ENCODE measurements at regions not wholly inside any gene's neighbourhood (a gene's known extent, or its start where the extent isn't known, plus 50 kb on each side); places are given as distances from the start of the nearest gene placed in this dataset.
A peak's percentile ranks its signal among the peaks of the same experiment; 100 is the strongest.

DNA sequence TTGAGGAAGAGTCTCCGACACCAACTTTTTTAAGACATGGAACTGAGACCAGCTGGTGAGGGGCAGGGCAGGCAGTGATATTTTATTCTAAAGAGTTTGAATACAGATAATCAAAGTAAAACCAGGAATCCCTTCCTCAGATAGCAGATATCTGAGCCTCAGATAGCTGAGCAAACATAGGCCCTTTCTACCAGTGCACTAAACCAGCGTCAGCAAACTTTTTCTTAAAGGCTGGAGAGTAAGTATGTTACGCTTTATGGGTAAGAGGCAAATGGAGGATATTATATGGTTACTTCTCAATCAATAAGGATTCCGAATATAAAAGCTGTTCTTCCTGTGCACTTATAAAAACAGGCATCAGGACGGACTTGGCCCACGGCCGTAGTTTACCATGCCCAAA lies 73.9 kb downstream of the WNT5A start:
- Mint-ChIP-seq H3K36me3 (peaks cover 0 to 3% (median 0%) of the 10 kb centered on the region in 3 donors), H3K27me3 (peaks cover 0 to 6% (median under 1%) of the 10 kb centered on the region in 5 donors), H3K4me1 (no peaks in the 10 kb centered on the region), H3K4me3 (no peak overlapping the region), H3K9me3 (peaks cover 0 to 36% (median 12%) of the 10 kb centered on the region in 9 donors), H3K27ac (no peak overlapping the region)
- POLR2A ChIA-PET, result no interaction called here
- DNase-seq (no peak), ATAC-seq (no peak)

DNA sequence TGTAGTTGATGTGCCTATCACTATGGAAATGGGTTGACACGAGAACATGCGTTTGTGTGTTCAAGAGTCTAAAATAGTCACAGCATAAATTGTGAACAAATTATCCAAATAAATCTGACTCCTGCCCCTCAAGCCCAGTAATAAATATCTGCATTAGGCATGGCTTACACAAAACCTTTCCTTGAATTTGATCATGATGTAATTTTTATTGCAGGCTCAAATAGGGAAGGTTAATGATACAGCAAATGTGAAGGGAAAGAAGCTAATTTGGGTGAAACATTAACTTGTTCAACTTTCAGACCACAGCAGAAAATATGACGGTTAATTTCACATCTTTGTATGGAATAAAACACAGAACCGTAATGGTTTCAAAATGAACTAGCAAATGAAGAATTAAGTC lies 74.6 kb downstream of the WNT5A start:
- POLR2A ChIA-PET, result no interaction called here
- no peak for DNase-seq
- Mint-ChIP-seq H3K36me3 (no peaks in the 10 kb centered on the region), H3K27ac (no peak overlapping the region), H3K4me1 (no peaks in the 10 kb centered on the region), H3K4me3 (no peak overlapping the region), H3K9me3 (peaks cover 0 to 36% (median 6%) of the 10 kb centered on the region in 9 donors), H3K27me3 (peaks cover 0 to 6% (median 0%) of the 10 kb centered on the region in 5 donors)
- no peak for ATAC-seq

DNA sequence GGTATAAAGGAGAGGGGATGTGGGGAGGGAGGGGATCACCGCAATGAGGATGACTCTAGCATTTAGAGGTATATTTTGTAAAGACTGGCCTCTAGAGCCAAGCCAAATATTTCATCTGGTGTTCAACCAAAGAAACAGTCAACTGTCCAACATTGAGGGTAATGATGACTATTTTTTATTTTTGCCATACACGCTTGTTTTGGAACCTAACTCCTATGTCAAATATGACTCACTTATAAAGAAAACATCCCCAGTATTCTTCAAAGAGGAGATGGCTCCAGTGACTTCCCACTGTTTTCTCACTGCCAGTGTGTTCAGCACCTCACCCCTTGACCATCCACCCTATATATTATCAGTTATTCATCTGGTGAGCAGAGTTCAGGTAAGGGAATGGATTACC lies 77.3 kb downstream of the WNT5A start:
- Mint-ChIP-seq H3K9me3 (peaks cover 2 to 19% (median 10%) of the 10 kb centered on the region in 9 donors), H3K27ac (peak overlapping the region in 1 of 10 donors; percentile 10), H3K36me3 (no peaks in the 10 kb centered on the region), H3K4me3 (no peak overlapping the region), H3K27me3 (peaks cover 0 to 6% (median 0%) of the 10 kb centered on the region in 5 donors), H3K4me1 (no peaks in the 10 kb centered on the region)
- no peak for DNase-seq
- POLR2A ChIA-PET, result no interaction called here
- no peak for ATAC-seq

DNA sequence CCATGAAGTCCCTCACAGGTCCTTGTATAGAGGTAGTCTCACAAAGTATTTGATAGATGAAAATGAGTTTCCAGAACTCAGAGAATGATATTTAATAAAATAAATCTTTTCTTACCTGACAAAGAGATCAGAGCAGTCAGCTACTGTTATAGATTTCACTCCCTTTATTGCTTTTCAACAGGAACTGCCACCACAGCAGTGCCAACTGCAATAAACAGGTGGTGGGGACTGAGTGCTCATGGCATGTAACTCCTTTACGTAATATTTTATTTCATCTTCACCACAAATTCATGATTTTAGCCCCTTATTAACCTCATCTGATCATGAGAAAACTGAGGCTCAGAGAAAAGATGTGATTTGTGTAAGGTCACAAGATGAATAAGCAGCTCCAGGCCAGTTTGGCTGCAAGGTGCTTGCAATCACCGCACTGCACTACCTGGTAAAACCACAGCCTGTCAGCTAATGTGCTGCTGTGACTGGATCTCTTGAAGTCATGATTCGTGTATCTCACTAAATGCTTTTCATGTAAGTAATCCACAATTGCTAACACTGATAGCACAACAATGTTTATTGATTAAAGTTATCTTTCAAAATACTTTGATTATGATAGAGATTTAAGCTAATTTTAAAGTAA lies 78.8 kb downstream of the WNT5A start:
- DNase-seq (no peak), ATAC-seq (no peak)
- Mint-ChIP-seq H3K4me1 (no peaks in the 10 kb centered on the region), H3K27ac (no peak overlapping the region), H3K4me3 (no peak overlapping the region), H3K36me3 (no peaks in the 10 kb centered on the region), H3K27me3 (peaks cover 0 to 5% (median 0%) of the 10 kb centered on the region in 5 donors), H3K9me3 (peaks cover 0 to 19% (median 8%) of the 10 kb centered on the region in 9 donors)
- POLR2A ChIA-PET, result no interaction called here

DNA sequence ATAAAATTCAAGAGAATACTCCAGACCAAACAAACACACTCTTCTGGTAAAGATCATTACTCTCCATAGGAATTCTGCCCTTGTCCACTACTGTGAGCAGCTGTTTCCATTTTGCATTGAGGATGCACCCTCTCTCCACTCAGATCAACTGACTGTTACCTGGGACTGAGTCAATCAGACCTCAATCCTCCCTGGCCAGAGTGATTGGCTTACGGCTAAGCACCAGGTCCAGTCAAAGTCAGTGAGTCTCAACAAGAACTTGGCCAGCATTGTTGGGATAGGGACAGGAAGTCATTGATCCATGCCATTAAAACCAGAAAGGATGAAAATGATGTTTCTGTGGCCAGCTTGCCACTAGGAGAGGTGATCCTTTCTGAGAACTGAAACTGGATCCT lies 79.7 kb downstream of the WNT5A start:
- no peak overlapping the region for H3K27ac Mint-ChIP-seq
- ATAC-seq, result no peak
- H3K27me3 Mint-ChIP-seq, result peaks cover 0 to 7% (median 0%) of the 10 kb centered on the region in 5 donors
- no peak for DNase-seq
- H3K4me3 Mint-ChIP-seq, result no peak overlapping the region
- no peaks in the 10 kb centered on the region for H3K4me1 Mint-ChIP-seq
- H3K36me3 Mint-ChIP-seq, result no peaks in the 10 kb centered on the region
- H3K9me3 Mint-ChIP-seq, result peaks cover 0 to 19% (median 8%) of the 10 kb centered on the region in 9 donors
- POLR2A ChIA-PET, result no interaction called here

DNA sequence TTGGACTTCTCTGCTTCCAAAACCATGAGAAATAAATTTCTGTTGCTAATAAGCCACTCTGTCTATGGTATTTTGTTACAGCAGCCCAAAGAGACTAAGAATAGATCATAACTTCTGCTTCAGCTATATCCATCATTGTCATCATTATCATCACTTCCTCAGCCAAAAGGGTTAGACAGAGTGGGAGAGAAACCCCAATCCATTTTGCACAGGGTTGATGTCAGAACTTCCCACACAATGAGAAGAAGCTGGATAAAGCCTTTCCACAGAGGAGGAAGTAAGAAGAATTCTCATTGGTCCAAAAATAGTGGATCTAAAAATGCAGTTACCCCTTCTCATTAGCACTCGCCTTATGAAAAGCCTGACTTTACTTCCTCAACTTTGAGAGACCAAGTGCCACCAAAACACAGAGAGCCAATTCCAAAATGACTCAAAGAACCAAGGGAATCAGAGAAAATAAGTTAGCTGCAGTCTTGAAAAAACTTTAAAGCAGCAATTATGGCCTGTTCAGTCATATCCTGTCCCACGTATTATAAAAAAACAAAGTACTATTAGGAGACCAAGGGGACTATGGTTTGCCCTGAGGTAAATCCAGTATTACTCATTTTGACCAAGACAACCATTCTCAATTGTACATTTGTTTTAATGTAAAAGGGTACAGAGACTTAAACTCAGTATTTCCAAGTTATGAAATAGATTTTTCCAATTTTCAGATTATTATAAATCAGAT lies 80.2 kb downstream of the WNT5A start:
- ATAC-seq, result no peak
- no peak overlapping the region for H3K4me3 Mint-ChIP-seq
- H3K27ac Mint-ChIP-seq, result no peak overlapping the region
- H3K9me3 Mint-ChIP-seq, result peaks cover 0 to 18% (median 8%) of the 10 kb centered on the region in 9 donors
- POLR2A ChIA-PET, result no interaction called here
- H3K4me1 Mint-ChIP-seq, result no peaks in the 10 kb centered on the region
- H3K27me3 Mint-ChIP-seq, result peaks cover 0 to 7% (median 0%) of the 10 kb centered on the region in 5 donors
- H3K36me3 Mint-ChIP-seq, result no peaks in the 10 kb centered on the region
- DNase-seq, result no peak

DNA sequence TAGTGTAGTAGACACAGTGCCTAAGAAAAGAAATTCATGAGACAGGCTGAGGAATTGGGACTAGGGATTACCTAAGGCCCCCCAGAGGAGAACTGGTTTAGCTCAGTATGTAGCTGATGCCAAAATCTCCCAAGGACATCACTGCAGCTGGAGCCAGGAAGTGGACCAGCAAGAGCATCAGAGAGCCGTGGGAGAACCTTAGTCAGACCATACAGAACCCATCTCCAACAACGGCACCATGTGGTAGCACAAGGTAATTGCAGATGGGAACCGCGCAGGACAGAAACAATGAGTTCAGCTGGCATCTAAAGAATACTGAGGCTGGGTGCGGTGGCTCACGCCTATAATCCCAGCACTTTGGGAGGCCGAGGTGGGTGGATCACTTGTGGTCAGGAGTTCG lies 81.7 kb downstream of the WNT5A start:
- Mint-ChIP-seq H3K4me3 (no peak overlapping the region), H3K27me3 (peaks cover 0 to 4% (median 0%) of the 10 kb centered on the region in 5 donors), H3K27ac (no peak overlapping the region), H3K4me1 (no peaks in the 10 kb centered on the region), H3K36me3 (no peaks in the 10 kb centered on the region), H3K9me3 (peaks cover 0 to 15% (median 5%) of the 10 kb centered on the region in 9 donors)
- POLR2A ChIA-PET, result no interaction called here
- no peak for ATAC-seq
- DNase-seq, result no peak

DNA sequence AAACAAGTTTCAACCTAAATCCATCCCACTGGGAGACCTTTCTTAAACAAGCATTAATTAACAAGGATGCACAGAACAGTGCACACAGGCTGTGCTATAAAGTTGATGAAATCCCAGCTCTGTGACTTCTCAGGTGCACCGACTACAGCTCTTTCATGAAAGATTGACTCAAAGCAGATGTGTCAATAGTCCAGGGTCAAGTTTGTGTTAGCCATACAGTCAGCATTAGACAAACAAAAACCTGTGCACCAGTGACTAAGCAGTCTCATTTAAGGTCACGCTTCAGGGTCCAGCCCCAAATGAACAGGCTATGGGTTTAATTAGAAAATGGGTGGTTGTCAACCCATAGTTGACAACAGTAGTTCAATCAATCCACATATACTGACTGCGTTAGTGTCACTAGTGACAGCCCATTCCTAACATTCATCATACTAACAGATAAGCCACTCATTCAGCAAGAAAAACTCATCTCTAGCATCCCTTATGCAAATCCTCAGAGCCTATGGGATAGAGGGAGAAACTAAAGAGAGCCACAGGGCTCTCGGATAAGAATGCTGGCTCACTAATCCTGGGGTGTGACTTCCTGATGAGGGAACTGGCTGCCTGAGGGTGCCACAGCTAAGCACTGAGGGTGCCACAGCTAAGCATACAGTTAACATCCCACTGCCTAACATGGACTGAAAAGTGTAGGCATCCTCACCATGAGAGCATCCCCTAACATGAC lies 84.1 kb downstream of the WNT5A start:
- ATAC-seq, result no peak
- Mint-ChIP-seq H3K36me3 (no peaks in the 10 kb centered on the region), H3K4me3 (no peak overlapping the region), H3K27ac (no peak overlapping the region), H3K27me3 (peaks cover 0 to 7% (median 0%) of the 10 kb centered on the region in 5 donors), H3K4me1 (no peaks in the 10 kb centered on the region), H3K9me3 (peaks cover 0 to 16% (median 6%) of the 10 kb centered on the region in 9 donors)
- no peak for DNase-seq
- POLR2A ChIA-PET, result no interaction called here

DNA sequence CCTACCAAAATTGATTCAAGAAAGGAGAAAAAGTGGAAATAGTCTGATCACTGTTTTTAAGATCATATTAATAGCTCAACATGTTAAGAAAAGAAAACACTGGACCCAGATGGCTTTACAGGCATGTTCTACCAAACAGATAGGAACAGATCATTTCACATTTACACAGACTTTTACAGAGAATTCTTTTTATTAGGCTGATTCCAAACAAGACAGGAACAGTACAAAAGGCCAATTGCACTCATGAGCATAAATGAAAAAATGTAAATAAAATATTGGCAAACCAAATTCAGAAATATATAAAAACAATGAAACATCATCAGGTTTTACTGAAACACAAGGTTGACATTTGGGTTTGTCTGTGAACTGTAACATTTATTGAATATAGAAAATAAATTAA lies 106.5 kb downstream of the WNT5A start:
- H3K27ac Mint-ChIP-seq, result no peak overlapping the region
- POLR2A ChIA-PET, result no interaction called here
- no peaks in the 10 kb centered on the region for H3K4me1 Mint-ChIP-seq
- peaks cover 0 to 3% (median 0%) of the 10 kb centered on the region in 9 donors for H3K9me3 Mint-ChIP-seq
- no peaks in the 10 kb centered on the region for H3K36me3 Mint-ChIP-seq
- peaks cover 0 to 19% (median 2%) of the 10 kb centered on the region in 5 donors for H3K27me3 Mint-ChIP-seq
- ATAC-seq (no peak), DNase-seq (no peak)
- H3K4me3 Mint-ChIP-seq, result no peak overlapping the region

DNA sequence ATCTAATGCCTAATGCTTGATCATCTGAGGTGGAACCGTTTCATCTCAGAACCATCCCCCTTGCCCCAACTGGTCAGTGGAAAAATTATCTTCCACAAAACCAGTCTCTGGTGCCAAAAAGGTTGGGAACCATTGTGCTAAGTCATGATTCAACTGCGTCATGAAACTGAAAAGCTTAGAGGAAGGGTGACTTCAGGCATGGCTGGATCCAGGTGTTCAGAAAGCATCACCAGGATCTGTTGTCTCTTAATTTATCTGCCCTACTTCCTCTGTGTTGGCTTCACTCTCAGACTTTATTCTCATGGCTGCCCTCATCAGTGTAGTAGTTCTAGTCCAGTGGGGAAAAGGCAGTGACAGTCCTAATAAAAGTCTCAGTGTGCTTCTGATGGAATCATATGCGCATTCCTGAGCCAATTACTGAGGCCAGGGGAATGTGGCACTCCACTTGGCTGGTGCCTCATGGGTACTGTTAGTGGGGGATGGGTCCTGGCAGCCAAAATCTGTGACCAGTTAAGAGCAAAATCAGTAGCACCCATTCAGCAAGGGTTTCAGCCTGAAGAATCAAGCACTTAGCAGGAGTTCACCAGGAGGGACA lies 110.3 kb downstream of the WNT5A start:
- Mint-ChIP-seq H3K9me3 (peaks cover 0 to 10% (median 0%) of the 10 kb centered on the region in 9 donors), H3K4me3 (no peak overlapping the region), H3K4me1 (no peaks in the 10 kb centered on the region), H3K27me3 (peaks cover 0 to 25% (median 5%) of the 10 kb centered on the region in 5 donors), H3K27ac (no peak overlapping the region), H3K36me3 (no peaks in the 10 kb centered on the region)
- no peak for DNase-seq
- no peak for ATAC-seq
- POLR2A ChIA-PET, result no interaction called here

DNA sequence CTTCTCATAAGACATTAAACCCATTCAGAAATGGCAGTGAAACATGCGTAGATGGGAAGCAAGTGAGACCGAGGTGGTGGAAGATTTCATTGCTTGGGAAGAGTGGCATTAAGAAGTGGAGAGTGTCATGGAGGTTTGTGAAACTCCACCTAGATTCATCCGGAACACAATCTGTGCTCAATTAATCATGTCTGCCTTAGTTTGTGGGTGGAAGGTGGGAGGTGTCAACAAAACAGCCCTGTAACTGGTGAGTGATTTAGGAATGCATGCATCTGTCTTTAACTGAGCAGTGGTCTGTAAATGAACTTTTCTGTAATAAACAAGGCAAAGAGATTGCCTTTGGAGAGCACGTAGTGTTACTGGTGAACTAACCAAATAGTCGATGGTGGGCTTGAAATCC lies 113.7 kb downstream of the WNT5A start:
- Mint-ChIP-seq H3K4me3 (no peak overlapping the region), H3K27ac (no peak overlapping the region), H3K4me1 (no peaks in the 10 kb centered on the region), H3K36me3 (no peaks in the 10 kb centered on the region), H3K9me3 (peaks cover 0 to 13% (median 0%) of the 10 kb centered on the region in 9 donors), H3K27me3 (peaks cover 0 to 27% (median 7%) of the 10 kb centered on the region in 5 donors)
- POLR2A ChIA-PET, result no interaction called here
- DNase-seq (no peak), ATAC-seq (no peak)

DNA sequence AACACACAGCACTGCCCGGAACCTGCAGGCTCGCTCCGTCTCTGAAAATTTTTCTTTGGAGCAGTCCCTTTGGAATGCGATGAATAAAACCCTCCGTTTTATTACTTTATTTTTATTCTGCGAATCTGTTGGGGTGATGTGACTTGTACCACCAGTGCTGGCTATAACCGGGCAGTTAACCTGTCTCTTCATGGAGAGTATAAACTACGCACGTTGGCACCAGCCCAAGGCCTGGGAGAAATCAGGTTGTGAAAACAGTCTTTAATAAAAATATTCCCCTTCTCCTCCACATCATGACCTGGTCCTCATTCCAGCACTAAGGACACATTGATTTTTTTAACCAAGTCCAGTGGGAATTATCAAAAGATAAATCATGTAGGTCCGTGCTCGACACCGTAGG lies 116.8 kb downstream of the WNT5A start:
- DNase-seq (no peak), ATAC-seq (no peak)
- H3K9me3 Mint-ChIP-seq, result peaks cover 0 to 13% (median 0%) of the 10 kb centered on the region in 9 donors
- H3K4me1 Mint-ChIP-seq, result no peaks in the 10 kb centered on the region
- H3K36me3 Mint-ChIP-seq, result no peaks in the 10 kb centered on the region
- no peak overlapping the region for H3K4me3 Mint-ChIP-seq
- H3K27me3 Mint-ChIP-seq, result peaks cover 0 to 25% (median 0%) of the 10 kb centered on the region in 5 donors
- no peak overlapping the region for H3K27ac Mint-ChIP-seq
- POLR2A ChIA-PET, result no interaction called here
